ENCODE measurements at regions not wholly inside any gene's neighbourhood (a gene's known extent, or its start where the extent isn't known, plus 50 kb on each side); places are given as distances from the start of the nearest gene placed in this dataset.

- no peak for DNase-seq
- Mint-ChIP-seq H3K4me3 (no peak overlapping the region), H3K36me3 (ENCODE audit: insufficient read depth) (no peaks in the 10 kb centered on the region), H3K4me1 (ENCODE audit: low read depth in 2 of 2) (peaks cover 0 to 9% of the 10 kb centered on the region in 2 donors), H3K9me3 (no peaks in the 10 kb centered on the region), H3K27ac (no peak overlapping the region), H3K27me3 (peaks cover 42 to 92% of the 10 kb centered on the region in 2 donors)
- no peak for ATAC-seq (replicated peaks)
Observed at GRCh38 chr1:30378991-30379581, 344.3 kb downstream of the MATN1 start.

GRCh38 chr1:30378003-30378596, 345.3 kb downstream of the MATN1 start:
- Mint-ChIP-seq H3K4me1 (ENCODE audit: low read depth in 2 of 2) (peaks cover 0 to 9% of the 10 kb centered on the region in 2 donors), H3K27me3 (peaks cover 42 to 92% of the 10 kb centered on the region in 2 donors), H3K36me3 (ENCODE audit: insufficient read depth) (no peaks in the 10 kb centered on the region), H3K27ac (no peak overlapping the region), H3K4me3 (no peak overlapping the region), H3K9me3 (no peaks in the 10 kb centered on the region)
- DNase-seq (no peak), ATAC-seq (replicated peaks) (no peak)

GRCh38 chr1:30377230-30378002, 346.0 kb downstream of the MATN1 start:
- H3K27ac Mint-ChIP-seq: no peak overlapping the region
- ATAC-seq (replicated peaks) (no peak), DNase-seq (no peak)
- H3K36me3 Mint-ChIP-seq (ENCODE audit: insufficient read depth): no peaks in the 10 kb centered on the region
- peaks cover 43 to 92% of the 10 kb centered on the region in 2 donors for H3K27me3 Mint-ChIP-seq
- H3K4me3 Mint-ChIP-seq: no peak overlapping the region
- peaks cover 0 to 9% of the 10 kb centered on the region in 2 donors for H3K4me1 Mint-ChIP-seq (ENCODE audit: low read depth in 2 of 2)
- no peaks in the 10 kb centered on the region for H3K9me3 Mint-ChIP-seq

GRCh38 chr1:30376054-30376697, 347.2 kb downstream of the MATN1 start:
- no peaks in the 10 kb centered on the region for H3K9me3 Mint-ChIP-seq
- DNase-seq: no peak
- no peak overlapping the region for H3K27ac Mint-ChIP-seq
- peaks cover 0 to 9% of the 10 kb centered on the region in 2 donors for H3K4me1 Mint-ChIP-seq (ENCODE audit: low read depth in 2 of 2)
- H3K27me3 Mint-ChIP-seq: peaks cover 39 to 85% of the 10 kb centered on the region in 2 donors
- ATAC-seq (replicated peaks): no peak
- H3K36me3 Mint-ChIP-seq (ENCODE audit: insufficient read depth): no peaks in the 10 kb centered on the region
- no peak overlapping the region for H3K4me3 Mint-ChIP-seq

GRCh38 chr1:30375156-30375555, 348.2 kb downstream of the MATN1 start:
- no peak for DNase-seq
- Mint-ChIP-seq H3K9me3 (no peaks in the 10 kb centered on the region), H3K4me1 (ENCODE audit: low read depth in 2 of 2) (peaks cover 0 to 6% of the 10 kb centered on the region in 2 donors), H3K36me3 (ENCODE audit: insufficient read depth) (peaks cover 2% of the 10 kb centered on the region), H3K27me3 (peaks cover 42 to 80% of the 10 kb centered on the region in 2 donors), H3K4me3 (no peak overlapping the region), H3K27ac (no peak overlapping the region)
- no peak for ATAC-seq (replicated peaks)

- Mint-ChIP-seq H3K4me3 (no peak overlapping the region), H3K27me3 (peaks cover 38 to 74% of the 10 kb centered on the region in 2 donors), H3K4me1 (ENCODE audit: low read depth in 2 of 2) (peaks cover 0 to 2% of the 10 kb centered on the region in 2 donors), H3K36me3 (ENCODE audit: insufficient read depth) (peaks cover 2% of the 10 kb centered on the region), H3K9me3 (no peaks in the 10 kb centered on the region), H3K27ac (no peak overlapping the region)
- DNase-seq (no peak), ATAC-seq (replicated peaks) (no peak)
Observed at GRCh38 chr1:30374400-30375070, 348.9 kb downstream of the MATN1 start.

GRCh38 chr1:30373471-30374399, 349.6 kb downstream of the MATN1 start:
- ATAC-seq (replicated peaks) (no peak), DNase-seq (no peak)
- H3K27ac Mint-ChIP-seq: no peak overlapping the region
- H3K27me3 Mint-ChIP-seq: peaks cover 34 to 66% of the 10 kb centered on the region in 2 donors
- no peaks in the 10 kb centered on the region for H3K9me3 Mint-ChIP-seq
- H3K36me3 Mint-ChIP-seq (ENCODE audit: insufficient read depth): peaks cover 2% of the 10 kb centered on the region
- H3K4me1 Mint-ChIP-seq (ENCODE audit: low read depth in 2 of 2): no peaks in the 10 kb centered on the region
- H3K4me3 Mint-ChIP-seq: no peak overlapping the region

GRCh38 chr1:30372792-30373433, 350.5 kb downstream of the MATN1 start:
- Mint-ChIP-seq H3K36me3 (ENCODE audit: insufficient read depth) (peaks cover 2% of the 10 kb centered on the region), H3K27ac (no peak overlapping the region), H3K4me3 (no peak overlapping the region), H3K4me1 (ENCODE audit: low read depth in 2 of 2) (no peaks in the 10 kb centered on the region), H3K27me3 (peaks cover 34 to 58% of the 10 kb centered on the region in 2 donors), H3K9me3 (no peaks in the 10 kb centered on the region)
- ATAC-seq (replicated peaks) (no peak), DNase-seq (no peak)

GRCh38 chr1:30371888-30372791, 351.2 kb downstream of the MATN1 start:
- ATAC-seq (replicated peaks) (no peak), DNase-seq (no peak)
- Mint-ChIP-seq H3K27me3 (peaks cover 34 to 50% of the 10 kb centered on the region in 2 donors), H3K27ac (no peak overlapping the region), H3K9me3 (no peaks in the 10 kb centered on the region), H3K4me1 (ENCODE audit: low read depth in 2 of 2) (no peaks in the 10 kb centered on the region), H3K36me3 (ENCODE audit: insufficient read depth) (peaks cover 2% of the 10 kb centered on the region), H3K4me3 (no peak overlapping the region)

GRCh38 chr1:30371179-30371788, 352.1 kb downstream of the MATN1 start:
- Mint-ChIP-seq H3K4me3 (no peak overlapping the region), H3K27ac (no peak overlapping the region), H3K4me1 (ENCODE audit: low read depth in 2 of 2) (no peaks in the 10 kb centered on the region), H3K9me3 (no peaks in the 10 kb centered on the region), H3K27me3 (peaks cover 31 to 48% of the 10 kb centered on the region in 2 donors), H3K36me3 (ENCODE audit: insufficient read depth) (peaks cover 2% of the 10 kb centered on the region)
- no peak for DNase-seq
- no peak for ATAC-seq (replicated peaks)

- ATAC-seq (replicated peaks) (no peak), DNase-seq (no peak)
- no peaks in the 10 kb centered on the region for H3K4me1 Mint-ChIP-seq (ENCODE audit: low read depth in 2 of 2)
- H3K27ac Mint-ChIP-seq: no peak overlapping the region
- H3K9me3 Mint-ChIP-seq: no peaks in the 10 kb centered on the region
- no peak overlapping the region for H3K4me3 Mint-ChIP-seq
- H3K36me3 Mint-ChIP-seq (ENCODE audit: insufficient read depth): peaks cover 2% of the 10 kb centered on the region
- peaks cover 29 to 34% of the 10 kb centered on the region in 2 donors for H3K27me3 Mint-ChIP-seq
Observed at GRCh38 chr1:30368651-30369240, 354.6 kb downstream of the MATN1 start.
